Sigmoid colon (tissue), 6 donors: ENCODE measurements at regions not wholly inside any gene's neighbourhood (a gene's known extent, or its start where the extent isn't known, plus 50 kb on each side); places are given as distances from the start of the nearest gene placed in this dataset.

Experiments
- DNase-seq: peaks from one replicate; pipeline ENCODE4 v3.0.0-alpha.2; 2019
- H3K27ac ChIP-seq, 4 donors: fragments of 200-600 bp; sonication (generic); one replicate each; pipeline ENCODE4 v1.5.1; 2016 to 2019; ENCODE audit warnings: mild to moderate bottlenecking in 1 of 4
- H3K27me3 ChIP-seq, 3 donors: fragments of 200-600 bp; sonication (generic); one replicate each; pipeline ENCODE4 v1.5.1; 2019; ENCODE audit warnings: mild to moderate bottlenecking in 1 of 3
- H3K36me3 ChIP-seq, 4 donors: fragments of 200-600 bp; sonication (generic); one replicate each; pipeline ENCODE4 v1.5.1; 2016 to 2019
- H3K4me1 ChIP-seq, 4 donors: fragments of 200-600 bp; sonication (generic); one replicate each; pipeline ENCODE4 v1.5.1; 2017 to 2019
- H3K4me3 ChIP-seq, 4 donors: fragments of 200-600 bp; sonication (generic); one replicate each; pipeline ENCODE4 v1.5.1; 2017 to 2019; ENCODE audit warnings: mild to moderate bottlenecking in 2 of 4, moderate library complexity in 1 of 4
- H3K9me3 ChIP-seq, 4 donors: fragments of 200-600 bp in 3 of 4; sonication (generic) in 3 of 4; one replicate each; pipeline versions ENCODE4 v1.5.1 to v1.6.1; 2013 to 2019
- EP300 ChIP-seq, 4 donors: sonication (generic); formaldehyde crosslinking; IDR thresholded peaks; one replicate each; pipeline ENCODE4 v1.6.1; 2017; ENCODE audit warnings: antibody characterized with exemption in 4 of 4
- POLR2A ChIP-seq, 2 donors: fragments of 450-650 bp; IDR thresholded peaks; one replicate each; pipeline ENCODE4 v1.6.1; 2016; ENCODE audit warnings: antibody characterized with exemption in 2 of 2, mild to moderate bottlenecking in 2 of 2, moderate library complexity in 2 of 2
- POLR2AphosphoS5 ChIP-seq, 4 donors: sonication (generic); formaldehyde crosslinking; IDR thresholded peaks; one replicate each; pipeline ENCODE4 v1.6.1; 2017; ENCODE audit warnings: antibody characterized with exemption in 4 of 4
- WGBS, 2 donors: extraction: QIAGEN DNeasy Blood & Tissue Kit; methylation state at CpG; one replicate each; pipeline ENCODE4 v1.1.7; 2013; 5-methylcytosine and 5-hydroxymethylcytosine counted together
- intact Hi-C: fragments of 100-400 bp; cut with DNase I; formaldehyde crosslinking; loops from one replicate; pipeline ENCODE4 v1.15.1; 2023
- TF ChIP-seq, protein P1 (sequence below), 4 experiments: fragments of 450-650 bp in 3 of 4; fragments of 200-600 bp in 1 of 4; IDR thresholded peaks; one replicate each; pipeline ENCODE4 v1.5.1; 2016 to 2019; ENCODE audit warnings: antibody characterized with exemption in 4 of 4, mild to moderate bottlenecking in 3 of 4, moderate library complexity in 2 of 4
- donor health status: healthy with polysubstance abuse.
- donor health status: healthy.

DNA sequence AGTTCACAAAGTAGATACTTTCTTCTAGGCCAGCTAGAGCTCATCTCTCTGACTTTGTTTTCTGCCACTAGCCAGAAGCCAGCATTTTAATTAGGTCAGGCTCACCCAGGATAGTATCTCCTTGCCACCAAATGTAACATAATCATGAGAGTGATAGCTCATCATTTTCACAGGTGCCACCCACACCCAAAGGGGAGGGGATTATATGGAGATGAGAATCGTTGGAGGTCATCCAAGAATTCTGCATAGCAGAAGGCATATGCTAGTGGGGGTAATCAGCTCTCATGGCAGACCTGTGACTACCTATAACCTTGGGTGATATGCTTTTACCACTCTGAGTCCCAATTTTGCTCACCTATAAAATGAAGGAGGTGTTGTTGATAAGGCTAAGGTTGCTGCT lies 523.0 kb downstream of the METTL15 start:
- no peak overlapping the region for H3K27ac ChIP-seq
- H3K4me1 ChIP-seq: no peaks in the 10 kb centered on the region
- no peaks in the 10 kb centered on the region for H3K36me3 ChIP-seq
- TF ChIP-seq POLR2A (IDR thresholded peaks at IDR 0.05) (no peak), POLR2AphosphoS5 (IDR thresholded peaks at IDR 0.05) (no peak), EP300 (IDR thresholded peaks at IDR 0.05) (no peak)
- TF ChIP-seq, protein P1, sequence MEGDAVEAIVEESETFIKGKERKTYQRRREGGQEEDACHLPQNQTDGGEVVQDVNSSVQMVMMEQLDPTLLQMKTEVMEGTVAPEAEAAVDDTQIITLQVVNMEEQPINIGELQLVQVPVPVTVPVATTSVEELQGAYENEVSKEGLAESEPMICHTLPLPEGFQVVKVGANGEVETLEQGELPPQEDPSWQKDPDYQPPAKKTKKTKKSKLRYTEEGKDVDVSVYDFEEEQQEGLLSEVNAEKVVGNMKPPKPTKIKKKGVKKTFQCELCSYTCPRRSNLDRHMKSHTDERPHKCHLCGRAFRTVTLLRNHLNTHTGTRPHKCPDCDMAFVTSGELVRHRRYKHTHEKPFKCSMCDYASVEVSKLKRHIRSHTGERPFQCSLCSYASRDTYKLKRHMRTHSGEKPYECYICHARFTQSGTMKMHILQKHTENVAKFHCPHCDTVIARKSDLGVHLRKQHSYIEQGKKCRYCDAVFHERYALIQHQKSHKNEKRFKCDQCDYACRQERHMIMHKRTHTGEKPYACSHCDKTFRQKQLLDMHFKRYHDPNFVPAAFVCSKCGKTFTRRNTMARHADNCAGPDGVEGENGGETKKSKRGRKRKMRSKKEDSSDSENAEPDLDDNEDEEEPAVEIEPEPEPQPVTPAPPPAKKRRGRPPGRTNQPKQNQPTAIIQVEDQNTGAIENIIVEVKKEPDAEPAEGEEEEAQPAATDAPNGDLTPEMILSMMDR (IDR thresholded peaks at IDR 0.05): no peak
- intact Hi-C loops: no loop called here
- H3K9me3 ChIP-seq: no peaks in the 10 kb centered on the region
- no peaks in the 10 kb centered on the region for H3K27me3 ChIP-seq
- DNase-seq: no peak
- 19 to 46% methylated on average over 1 of the region's 1 CpG for WGBS, 2 donors
- no peak overlapping the region for H3K4me3 ChIP-seq

DNA sequence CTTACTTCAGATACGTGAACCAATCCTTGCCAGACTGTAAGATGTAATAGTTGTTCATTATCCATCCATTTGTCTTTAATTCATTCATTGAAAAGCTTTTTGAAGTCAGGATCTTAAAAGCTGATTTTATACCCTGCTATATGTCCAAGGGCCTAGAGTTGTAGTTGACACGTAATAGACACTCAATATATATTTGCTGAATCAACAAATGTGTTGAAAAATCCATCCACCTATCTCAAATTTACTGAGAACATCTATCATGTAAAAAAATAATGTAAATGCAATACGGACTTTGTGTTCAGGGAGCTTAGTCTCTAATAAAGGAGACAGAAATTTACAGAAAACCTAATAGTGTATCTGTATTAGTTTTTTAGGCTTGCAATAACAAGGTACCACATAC lies 521.0 kb downstream of the METTL15 start:
- intact Hi-C loops: no loop called here
- DNase-seq: no peak
- 78 to 79% methylated on average over 3 of the region's 3 CpGs for WGBS, 2 donors
- Histone ChIP-seq H3K27ac (no peak overlapping the region), H3K4me3 (no peak overlapping the region), H3K27me3 (no peaks in the 10 kb centered on the region), H3K9me3 (no peaks in the 10 kb centered on the region), H3K36me3 (no peaks in the 10 kb centered on the region), H3K4me1 (no peaks in the 10 kb centered on the region)
- TF ChIP-seq POLR2A (IDR thresholded peaks at IDR 0.05) (no peak), POLR2AphosphoS5 (IDR thresholded peaks at IDR 0.05) (no peak), EP300 (IDR thresholded peaks at IDR 0.05) (no peak)
- TF ChIP-seq, protein P1 (IDR thresholded peaks at IDR 0.05): no peak

DNA sequence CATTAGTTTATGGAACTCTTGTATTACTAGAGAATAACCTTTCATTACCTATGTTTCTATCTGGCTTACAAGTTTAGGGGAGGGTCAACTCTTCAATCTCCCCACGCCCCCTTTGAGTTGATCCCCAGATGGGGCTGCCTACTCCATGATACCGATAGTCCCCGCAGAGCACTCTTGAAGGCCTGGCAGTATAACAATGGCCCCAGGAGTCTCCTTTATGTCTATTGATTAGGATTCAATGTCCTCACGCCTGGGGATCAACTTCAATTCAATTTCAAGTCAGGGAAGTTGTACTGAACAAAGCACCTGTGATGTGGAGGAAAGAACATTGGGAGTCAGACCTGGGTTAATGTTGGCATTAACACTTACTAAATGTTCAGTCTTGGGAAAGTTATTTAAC lies 520.2 kb downstream of the METTL15 start:
- no peaks in the 10 kb centered on the region for H3K4me1 ChIP-seq
- no peaks in the 10 kb centered on the region for H3K9me3 ChIP-seq
- WGBS, 2 donors: 75 to 76% methylated on average over 4 of the region's 4 CpGs
- DNase-seq: no peak
- no peaks in the 10 kb centered on the region for H3K27me3 ChIP-seq
- H3K36me3 ChIP-seq: no peaks in the 10 kb centered on the region
- intact Hi-C loops: no loop called here
- no peak overlapping the region for H3K4me3 ChIP-seq
- no peak overlapping the region for H3K27ac ChIP-seq
- TF ChIP-seq EP300 (IDR thresholded peaks at IDR 0.05) (no peak), POLR2A (IDR thresholded peaks at IDR 0.05) (no peak), POLR2AphosphoS5 (IDR thresholded peaks at IDR 0.05) (no peak)
- TF ChIP-seq, protein P1 (IDR thresholded peaks at IDR 0.05): no peak

DNA sequence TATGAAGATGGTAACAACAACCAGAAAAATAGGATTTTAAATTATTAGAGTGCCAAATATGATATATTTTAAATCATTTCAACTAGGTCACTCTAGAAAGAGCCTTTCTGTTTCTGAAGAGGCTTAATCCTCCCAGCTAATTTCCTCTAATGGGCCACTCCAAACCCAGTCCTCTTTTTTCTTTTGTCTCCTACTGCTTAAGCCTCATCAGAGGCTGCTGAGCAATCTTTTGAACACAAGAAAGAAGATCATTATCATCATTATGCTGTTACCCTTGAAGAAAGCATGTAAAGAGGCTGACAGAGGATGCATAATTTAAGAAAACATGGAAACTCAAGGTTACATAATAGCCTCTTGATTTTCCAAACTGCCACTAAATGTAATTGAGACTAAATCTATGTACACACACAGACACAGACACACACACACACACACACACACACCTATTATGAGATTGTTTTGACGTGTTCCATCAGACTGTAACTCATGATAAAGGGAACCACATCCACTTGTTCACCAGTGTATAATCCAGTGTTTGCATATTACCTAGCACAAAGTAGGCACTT lies 519.6 kb downstream of the METTL15 start:
- DNase-seq: no peak
- intact Hi-C loops: no loop called here
- Histone ChIP-seq H3K4me3 (no peak overlapping the region), H3K4me1 (no peaks in the 10 kb centered on the region), H3K27ac (no peak overlapping the region), H3K36me3 (no peaks in the 10 kb centered on the region), H3K9me3 (no peaks in the 10 kb centered on the region), H3K27me3 (no peaks in the 10 kb centered on the region)
- WGBS, 2 donors: 66 to 85% methylated on average over 1 of the region's 1 CpG
- TF ChIP-seq, protein P1 (IDR thresholded peaks at IDR 0.05): no peak
- TF ChIP-seq POLR2AphosphoS5 (IDR thresholded peaks at IDR 0.05) (no peak), EP300 (IDR thresholded peaks at IDR 0.05) (no peak), POLR2A (IDR thresholded peaks at IDR 0.05) (no peak)

DNA sequence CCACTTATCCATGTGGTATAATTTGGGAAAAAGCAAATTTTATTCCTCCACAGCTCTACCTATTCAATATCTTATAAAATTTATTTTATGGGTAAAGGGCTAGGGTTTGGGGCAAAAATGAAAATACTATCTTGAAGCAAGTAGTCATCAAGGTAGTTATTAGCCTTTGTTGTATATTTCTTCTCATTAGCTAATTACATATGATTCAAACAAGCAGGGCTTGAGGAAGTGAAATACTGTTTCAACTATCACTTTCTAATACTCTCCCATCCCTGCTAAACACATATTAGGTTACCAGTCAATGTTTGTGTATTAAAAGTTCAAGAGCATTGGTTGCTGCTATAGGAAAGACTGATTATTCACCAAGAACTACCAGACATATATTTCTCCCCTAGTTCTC lies 517.3 kb downstream of the METTL15 start:
- Histone ChIP-seq H3K4me1 (no peaks in the 10 kb centered on the region), H3K9me3 (no peaks in the 10 kb centered on the region), H3K27me3 (no peaks in the 10 kb centered on the region), H3K4me3 (no peak overlapping the region), H3K27ac (no peak overlapping the region), H3K36me3 (no peaks in the 10 kb centered on the region)
- DNase-seq: no peak
- no peak for TF ChIP-seq POLR2AphosphoS5 (IDR thresholded peaks at IDR 0.05)
- TF ChIP-seq EP300 (IDR thresholded peaks at IDR 0.05): no peak
- TF ChIP-seq, protein P1 (IDR thresholded peaks at IDR 0.05): no peak
- TF ChIP-seq POLR2A (IDR thresholded peaks at IDR 0.05): no peak
- intact Hi-C loops: no loop called here
